ENCODE measurements at regions not wholly inside any gene's neighbourhood (a gene's known extent, or its start where the extent isn't known, plus 50 kb on each side); places are given as distances from the start of the nearest gene placed in this dataset.

- H3K9me3 ChIP-seq (ENCODE audit: control insufficient read depth in 4 of 4, low read length in 3 of 4): no peaks in the 10 kb centered on the region
- TF ChIP-seq GABPA (IDR thresholded peaks at IDR 0.05 in 1 of 2, conservative IDR thresholded peaks at IDR 0.05 in 1 of 2) (no peak), REST (IDR thresholded peaks at IDR 0.05) (no peak), ATF3 (IDR thresholded peaks at IDR 0.05) (no peak), NR2F2 (IDR thresholded peaks at IDR 0.05) (no peak), RAD21 (IDR thresholded peaks at IDR 0.05) (no peak), JUND (IDR thresholded peaks at IDR 0.05) (no peak), MAX (IDR thresholded peaks at IDR 0.05) (no peak)
- H3K27me3 ChIP-seq (ENCODE audit: control insufficient read depth in 4 of 4, insufficient read depth in 4 of 4, low read length in 3 of 4): no peaks in the 10 kb centered on the region
- WGBS: 69% methylated on average over 2 of the region's 2 CpGs
- no peaks in the 10 kb centered on the region for H3K36me3 ChIP-seq (ENCODE audit: control insufficient read depth in 4 of 4, insufficient read depth in 3 of 4, low read depth in 1 of 4, low read length in 3 of 4)
- H3K4me3 ChIP-seq (ENCODE audit: low read depth in 1 of 3, low read length in 3 of 3): no peak overlapping the region
- no peaks in the 10 kb centered on the region for H3K4me1 ChIP-seq (ENCODE audit: control insufficient read depth in 4 of 4, insufficient read depth in 4 of 4, low read length in 3 of 4)
- no peak overlapping the region for H3K27ac ChIP-seq (ENCODE audit: low read depth in 1 of 2, low read length in 2 of 2)
- DNase-seq (ENCODE audit: low spot score): no peak
- H3K9ac ChIP-seq (ENCODE audit: low read depth in 1 of 2, low read length in 2 of 2): no peak overlapping the region
These were observed 694.0 kb upstream of the USP15 start for GRCh38 chr12:61566183-61566582.

GRCh38 chr12:61574339-61574738, 685.9 kb upstream of the USP15 start:
- DNase-seq (ENCODE audit: low spot score): no peak
- H3K9ac ChIP-seq (ENCODE audit: low read depth in 1 of 2, low read length in 2 of 2): no peak overlapping the region
- peaks cover 0 to 2% (median 0%) of the 10 kb centered on the region in 4 donors for H3K27me3 ChIP-seq (ENCODE audit: control insufficient read depth in 4 of 4, insufficient read depth in 4 of 4, low read length in 3 of 4)
- H3K36me3 ChIP-seq (ENCODE audit: control insufficient read depth in 4 of 4, insufficient read depth in 3 of 4, low read depth in 1 of 4, low read length in 3 of 4): no peaks in the 10 kb centered on the region
- no peaks in the 10 kb centered on the region for H3K9me3 ChIP-seq (ENCODE audit: control insufficient read depth in 4 of 4, low read length in 3 of 4)
- 46% methylated on average over 3 of the region's 3 CpGs for WGBS
- no peaks in the 10 kb centered on the region for H3K4me1 ChIP-seq (ENCODE audit: control insufficient read depth in 4 of 4, insufficient read depth in 4 of 4, low read length in 3 of 4)
- TF ChIP-seq NR2F2 (IDR thresholded peaks at IDR 0.05) (no peak), RXRA (IDR thresholded peaks at IDR 0.05) (no peak), EGR1 (IDR thresholded peaks at IDR 0.05; ENCODE audit: low read depth in 2 of 2) (no peak), YY1 (IDR thresholded peaks at IDR 0.05) (no peak), FOXA1 (IDR thresholded peaks at IDR 0.05) (no peak), ATF3 (IDR thresholded peaks at IDR 0.05) (no peak), SP1 (IDR thresholded peaks at IDR 0.05) (no peak), GABPA (IDR thresholded peaks at IDR 0.05 in 1 of 2, conservative IDR thresholded peaks at IDR 0.05 in 1 of 2) (no peak)
- H3K27ac ChIP-seq (ENCODE audit: low read depth in 1 of 2, low read length in 2 of 2): no peak overlapping the region
- H3K4me3 ChIP-seq (ENCODE audit: low read depth in 1 of 3, low read length in 3 of 3): no peak overlapping the region

- Histone ChIP-seq H3K4me1 (ENCODE audit: control insufficient read depth in 4 of 4, insufficient read depth in 4 of 4, low read length in 3 of 4) (no peaks in the 10 kb centered on the region), H3K27me3 (ENCODE audit: control insufficient read depth in 4 of 4, insufficient read depth in 4 of 4, low read length in 3 of 4) (peaks cover 0 to 2% (median 0%) of the 10 kb centered on the region in 4 donors), H3K27ac (ENCODE audit: low read depth in 1 of 2, low read length in 2 of 2) (no peak overlapping the region), H3K9me3 (ENCODE audit: control insufficient read depth in 4 of 4, low read length in 3 of 4) (peaks cover 0 to 4% (median 0%) of the 10 kb centered on the region in 4 donors), H3K9ac (ENCODE audit: low read depth in 1 of 2, low read length in 2 of 2) (no peak overlapping the region), H3K4me3 (ENCODE audit: low read depth in 1 of 3, low read length in 3 of 3) (no peak overlapping the region), H3K36me3 (ENCODE audit: control insufficient read depth in 4 of 4, insufficient read depth in 3 of 4, low read depth in 1 of 4, low read length in 3 of 4) (no peaks in the 10 kb centered on the region)
- TF ChIP-seq ATF3 (IDR thresholded peaks at IDR 0.05) (no peak), FOXA1 (IDR thresholded peaks at IDR 0.05) (no peak), RAD21 (IDR thresholded peaks at IDR 0.05) (no peak), CTCF (IDR thresholded peaks at IDR 0.05; ENCODE audit: low read depth, low read length, missing input control) (no peak), MAX (IDR thresholded peaks at IDR 0.05) (no peak), GABPA (IDR thresholded peaks at IDR 0.05 in 1 of 2, conservative IDR thresholded peaks at IDR 0.05 in 1 of 2) (no peak), HNF4A (conservative IDR thresholded peaks at IDR 0.05) (no peak), NR2F2 (IDR thresholded peaks at IDR 0.05) (no peak), FOXA2 (IDR thresholded peaks at IDR 0.05) (no peak), YY1 (IDR thresholded peaks at IDR 0.05) (no peak), TAF1 (conservative IDR thresholded peaks at IDR 0.05) (no peak), ZBTB33 (IDR thresholded peaks at IDR 0.05) (no peak), HNF4G (IDR thresholded peaks at IDR 0.05) (no peak), RXRA (IDR thresholded peaks at IDR 0.05) (no peak), EGR1 (IDR thresholded peaks at IDR 0.05; ENCODE audit: low read depth in 2 of 2) (no peak), JUND (IDR thresholded peaks at IDR 0.05) (no peak), SP1 (IDR thresholded peaks at IDR 0.05) (no peak)
- no peak for DNase-seq (ENCODE audit: low spot score)
- WGBS: 68% methylated on average over 1 of the region's 1 CpG
These were observed 675.3 kb upstream of the USP15 start for GRCh38 chr12:61584943-61585342.
